H9 (cell line): ENCODE measurements at regions not wholly inside any gene's neighbourhood (a gene's known extent, or its start where the extent isn't known, plus 50 kb on each side); places are given as distances from the start of the nearest gene placed in this dataset.
"Not testable (repeated sequence)": the region's sequence is repeated elsewhere in the genome, so short reads cannot be mapped to it uniquely, and the experiment has no call there.

Source experiments
- DNase-seq: peaks from one replicate; pipeline ENCODE4 v3.0.0-alpha.2; 2017
- H2AFZ ChIP-seq: one replicate; pipeline ENCODE4 v1.6.1; 2013; ENCODE audit warnings: mild to moderate bottlenecking, low read length, control low read depth, moderate library complexity
- H2AK5ac ChIP-seq: 2 replicates; pipeline ENCODE4 v1.6.1; 2013; ENCODE audit warnings: low read length, control low read depth, mixed read lengths; ENCODE audit not compliant: insufficient read length
- H2BK120ac ChIP-seq: one replicate; pipeline ENCODE4 v1.6.1; 2013; ENCODE audit warnings: low read depth, mild to moderate bottlenecking, low read length, control low read depth, inconsistent platforms; ENCODE audit not compliant: poor library complexity, severe bottlenecking
- H2BK12ac ChIP-seq: 2 replicates; pipeline ENCODE4 v1.6.1; 2013; ENCODE audit warnings: low read length, control low read depth, mixed read lengths, low read depth; ENCODE audit not compliant: insufficient read length
- H2BK15ac ChIP-seq: 2 replicates; pipeline ENCODE4 v1.6.1; 2013; ENCODE audit warnings: low read depth, low read length, control low read depth
- H2BK20ac ChIP-seq: one replicate; pipeline ENCODE4 v1.6.1; 2013; ENCODE audit warnings: low read depth, mild to moderate bottlenecking, low read length, control low read depth, inconsistent platforms; ENCODE audit not compliant: poor library complexity, severe bottlenecking
- H2BK5ac ChIP-seq: 2 replicates; pipeline ENCODE4 v1.6.1; 2013; ENCODE audit warnings: low read length, control low read depth, mixed read lengths; ENCODE audit not compliant: insufficient read length
- H3K14ac ChIP-seq: 2 replicates; pipeline ENCODE4 v1.6.1; 2013; ENCODE audit warnings: low read length, control low read depth; ENCODE audit not compliant: insufficient read depth
- H3K18ac ChIP-seq: 2 replicates; pipeline ENCODE4 v1.6.1; 2013; ENCODE audit warnings: low read depth, mild to moderate bottlenecking, mixed read lengths, low read length, control low read depth; ENCODE audit not compliant: insufficient read length
- H3K23ac ChIP-seq: 2 replicates; pipeline ENCODE4 v1.6.1; 2013; ENCODE audit warnings: low read length, control low read depth, mixed read lengths, low read depth; ENCODE audit not compliant: insufficient read length
- H3K23me2 ChIP-seq: 2 replicates; pipeline ENCODE4 v1.6.1; 2013; ENCODE audit warnings: low read depth, mild to moderate bottlenecking, mixed read lengths, low read length, control low read depth; ENCODE audit not compliant: insufficient read length, poor library complexity, severe bottlenecking
- H3K27ac ChIP-seq: 2 replicates; pipeline ENCODE4 v1.5.1; 2013; ENCODE audit warnings: low read length, control low read depth, mixed read lengths, low read depth; ENCODE audit not compliant: insufficient read length
- H3K27me3 ChIP-seq: 2 replicates; pipeline ENCODE4 v1.6.1; 2013; ENCODE audit warnings: low read length, control low read depth, inconsistent platforms; ENCODE audit not compliant: insufficient read depth
- H3K4ac ChIP-seq: 2 replicates; pipeline ENCODE4 v1.6.1; 2013; ENCODE audit warnings: low read depth, mild to moderate bottlenecking, control low read depth, inconsistent platforms, low read length, moderate library complexity
- H3K4me1 ChIP-seq: 2 replicates; pipeline ENCODE4 v1.6.1; 2013; ENCODE audit warnings: low read length, control low read depth, inconsistent platforms; ENCODE audit not compliant: insufficient read depth
- H3K4me2 ChIP-seq: 2 replicates; pipeline ENCODE4 v1.6.1; 2013; ENCODE audit warnings: low read length, control low read depth, mixed read lengths; ENCODE audit not compliant: insufficient read length, insufficient read depth
- H3K56ac ChIP-seq: 2 replicates; pipeline ENCODE4 v1.6.1; 2013; ENCODE audit warnings: low read depth, mild to moderate bottlenecking, mixed read lengths, low read length, control low read depth; ENCODE audit not compliant: insufficient read length
- H3K79me1 ChIP-seq: 2 replicates; pipeline ENCODE4 v1.6.1; 2013; ENCODE audit warnings: low read depth, mild to moderate bottlenecking, moderate library complexity, low read length, control low read depth, inconsistent platforms; ENCODE audit not compliant: insufficient read depth, poor library complexity, severe bottlenecking
- H3K79me2 ChIP-seq: 2 replicates; pipeline ENCODE4 v1.6.1; 2013; ENCODE audit warnings: low read length, control low read depth, inconsistent platforms; ENCODE audit not compliant: insufficient read depth
- H3K9ac ChIP-seq: 2 replicates; pipeline ENCODE4 v1.6.1; 2013; ENCODE audit warnings: low read length, control low read depth, mixed read lengths; ENCODE audit not compliant: insufficient read length; ENCODE audit errors: extremely low read depth
- H3K9me3 ChIP-seq: one replicate; pipeline ENCODE4 v1.6.1; 2013; ENCODE audit warnings: low read depth, low read length, inconsistent platforms; ENCODE audit not compliant: control insufficient read depth
- H3T11ph ChIP-seq: one replicate; pipeline ENCODE4 v1.6.1; 2013; ENCODE audit warnings: mild to moderate bottlenecking, low read length, control low read depth, inconsistent platforms
- H4K20me1 ChIP-seq: one replicate; pipeline ENCODE4 v1.6.1; 2013; ENCODE audit not compliant: control insufficient read depth, insufficient read length, insufficient read depth
- H4K5ac ChIP-seq: 2 replicates; pipeline ENCODE4 v1.6.1; 2013; ENCODE audit warnings: low read depth, mild to moderate bottlenecking, mixed read lengths, low read length, control low read depth; ENCODE audit not compliant: insufficient read length
- H4K8ac ChIP-seq: replicated peaks from 2 replicates; pipeline ENCODE4 v1.6.1; 2013; ENCODE audit warnings: low read length, control low read depth, mixed read lengths, low read depth; ENCODE audit not compliant: insufficient read length
- H4K91ac ChIP-seq: 2 replicates; pipeline ENCODE4 v1.6.1; 2013; ENCODE audit warnings: low read depth, mild to moderate bottlenecking, moderate library complexity, mixed read lengths, low read length, control low read depth; ENCODE audit not compliant: insufficient read length
- H3K27ac Mint-ChIP-seq, 3 experiments: 2 replicates in 2 of 3; 3 replicates in 1 of 3; pipeline ENCODE4 v1.8.0; 2020 to 2021; ENCODE audit warnings: mixed read lengths in 3 of 3, mild to moderate bottlenecking in 1 of 3, moderate library complexity in 1 of 3
- H3K27me3 Mint-ChIP-seq: 2 replicates; pipeline ENCODE4 v1.8.0; 2021; ENCODE audit warnings: low read depth, mild to moderate bottlenecking, moderate library complexity, mixed read lengths
- H3K36me3 Mint-ChIP-seq, 3 experiments: 2 replicates in 2 of 3; 3 replicates in 1 of 3; pipeline ENCODE4 v1.8.0; 2020 to 2021; ENCODE audit warnings: low read depth in 3 of 3, mixed read lengths in 3 of 3; ENCODE audit not compliant: insufficient read depth in 1 of 3
- H3K4me1 Mint-ChIP-seq, 2 experiments: 2 replicates each; pipeline ENCODE4 v1.8.0; 2020; ENCODE audit warnings: mixed read lengths in 2 of 2
- H3K4me3 Mint-ChIP-seq, 2 experiments: 2 replicates in 1 of 2; 3 replicates in 1 of 2; pipeline ENCODE4 v1.8.0; 2020 to 2021; ENCODE audit warnings: mild to moderate bottlenecking in 2 of 2, mixed read lengths in 2 of 2, moderate library complexity in 1 of 2
- H3K9me3 Mint-ChIP-seq, 2 experiments: 2 replicates in 1 of 2; 3 replicates in 1 of 2; pipeline ENCODE4 v1.8.0; 2020; ENCODE audit warnings: mild to moderate bottlenecking in 2 of 2, mixed read lengths in 2 of 2, moderate library complexity in 1 of 2
- WGBS: extraction: QIAGEN DNeasy Blood & Tissue Kit; methylation state at CpG from one replicate; pipeline ENCODE4 v1.1.7; 2013; ENCODE audit warnings: missing lambda C conversion rate, low lambda C conversion rate, mixed read lengths; ENCODE audit not compliant: insufficient read length; ENCODE audit errors: extremely low coverage; 5-methylcytosine and 5-hydroxymethylcytosine counted together

DNA sequence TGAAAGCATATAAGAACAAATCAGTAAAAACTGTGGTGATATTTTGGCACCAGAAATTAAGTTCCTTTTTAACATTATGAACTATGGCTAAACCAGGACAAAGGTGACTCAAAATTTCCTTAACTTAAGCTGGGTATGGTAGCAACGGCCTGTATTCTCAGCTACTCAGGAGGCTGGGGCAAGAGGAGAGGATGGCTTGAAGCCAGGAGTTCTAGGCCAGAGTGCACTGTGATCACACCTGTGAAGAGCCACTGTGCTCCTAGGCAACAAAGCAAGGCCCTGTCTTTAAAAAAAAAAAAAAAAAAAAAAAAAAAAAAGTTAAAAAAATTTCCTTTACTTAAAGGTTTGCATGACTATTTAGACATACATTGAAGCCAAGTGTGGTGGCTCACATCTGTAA lies 327.5 kb downstream of the GOLGA6L6 start:
- not testable (repeated sequence) for H3K23me2 ChIP-seq, DNase-seq, H3K4me2 ChIP-seq, H3K4me1 Mint-ChIP-seq, H3T11ph ChIP-seq, H3K4me3 Mint-ChIP-seq, H3K18ac ChIP-seq, H3K4me1 ChIP-seq, H4K91ac ChIP-seq, H3K23ac ChIP-seq, H2BK120ac ChIP-seq, H2BK20ac ChIP-seq, H3K27ac Mint-ChIP-seq, H3K79me2 ChIP-seq, H4K20me1 ChIP-seq, H2BK5ac ChIP-seq, H3K14ac ChIP-seq, H2AK5ac ChIP-seq, H2BK12ac ChIP-seq, H4K5ac ChIP-seq, H4K8ac ChIP-seq, H3K79me1 ChIP-seq, H2BK15ac ChIP-seq, H2AFZ ChIP-seq, H3K9ac ChIP-seq, H3K27me3 ChIP-seq, H3K27me3 Mint-ChIP-seq, H3K4ac ChIP-seq, H3K27ac ChIP-seq, H3K56ac ChIP-seq
- peaks cover 84% of the 10 kb centered on the region for H3K9me3 ChIP-seq
- Mint-ChIP-seq H3K36me3 (peaks cover 7 to 18% (median 8%) of the 10 kb centered on the region in 3 experiments), H3K9me3 (peaks cover 15 to 21% of the 10 kb centered on the region in 2 experiments)
- no CpG with 5 or more reads among the region's 1 CpG for WGBS

DNA sequence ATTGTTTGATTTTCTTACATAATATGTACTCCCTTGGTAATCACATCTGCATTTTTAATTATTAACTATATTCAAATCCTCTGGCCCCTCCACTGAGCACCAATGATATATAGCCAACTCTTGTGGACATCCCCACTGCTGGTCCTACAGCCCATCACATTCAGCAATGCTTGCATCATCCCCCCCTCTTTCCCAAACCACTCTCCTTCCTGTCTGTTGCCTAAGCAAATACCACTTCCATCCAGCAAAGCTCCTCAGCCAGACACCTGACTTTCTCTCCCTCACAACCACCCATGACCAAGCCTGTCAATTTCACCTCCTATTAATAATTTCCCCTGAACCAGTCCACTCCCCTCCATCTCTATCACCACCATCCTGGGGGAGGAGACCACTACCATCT lies 330.1 kb downstream of the GOLGA6L6 start:
- not testable (repeated sequence) for H3K79me1 ChIP-seq, H3K4me3 Mint-ChIP-seq, H3K23ac ChIP-seq, H3K4ac ChIP-seq, H3K27me3 ChIP-seq, H2AK5ac ChIP-seq, H2BK120ac ChIP-seq, H2AFZ ChIP-seq, H4K5ac ChIP-seq, H3T11ph ChIP-seq, H3K79me2 ChIP-seq, H4K8ac ChIP-seq, H2BK15ac ChIP-seq, H3K23me2 ChIP-seq, H3K27ac Mint-ChIP-seq, DNase-seq, H2BK5ac ChIP-seq, H3K4me1 ChIP-seq, H3K4me1 Mint-ChIP-seq, H3K27ac ChIP-seq, H4K91ac ChIP-seq, H3K9ac ChIP-seq, H4K20me1 ChIP-seq, H3K56ac ChIP-seq, H3K18ac ChIP-seq, H3K4me2 ChIP-seq, H3K14ac ChIP-seq, H3K27me3 Mint-ChIP-seq, H2BK12ac ChIP-seq, H2BK20ac ChIP-seq
- peaks cover 81% of the 10 kb centered on the region for H3K9me3 ChIP-seq
- H3K9me3 Mint-ChIP-seq, result peaks cover 21 to 23% of the 10 kb centered on the region in 2 experiments
- H3K36me3 Mint-ChIP-seq, result peaks cover 9 to 21% (median 11%) of the 10 kb centered on the region in 3 experiments; a peak in 6 of 7 replicates
